ENCODE measurements at regions not wholly inside any gene's neighbourhood (a gene's known extent, or its start where the extent isn't known, plus 50 kb on each side); places are given as distances from the start of the nearest gene placed in this dataset.

DNA sequence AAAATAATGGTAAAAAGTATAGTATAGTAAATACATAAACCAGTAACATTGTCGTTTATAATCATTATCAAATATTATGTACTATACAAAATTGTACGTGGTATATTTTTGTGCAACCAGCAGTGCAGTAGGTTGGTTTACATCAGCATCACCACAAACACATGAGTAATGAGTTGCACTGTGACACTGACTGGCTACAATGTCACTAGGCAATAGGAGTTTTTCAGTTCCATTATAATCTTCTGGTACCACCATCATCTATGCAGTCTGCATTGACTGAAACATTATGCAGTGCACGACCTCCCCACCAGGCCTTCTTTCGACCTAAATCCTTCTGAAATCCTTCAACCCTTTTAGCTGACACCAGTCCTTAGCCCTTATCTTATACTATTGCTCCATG, 105.8 kb downstream of the SREK1 start:
- Histone ChIP-seq H3K27me3 (no peaks in the 10 kb centered on the region), H3K36me3 (no peaks in the 10 kb centered on the region), H3K9me3 (no peaks in the 10 kb centered on the region), H3K4me1 (no peaks in the 10 kb centered on the region), H3K4me3 (no peak overlapping the region), H3K27ac (no peak overlapping the region)
- TF ChIP-seq POLR2A (IDR thresholded peaks at IDR 0.05), result no peak
- no peak for TF ChIP-seq EP300 (IDR thresholded peaks at IDR 0.05)
- no peak for TF ChIP-seq POLR2AphosphoS5 (IDR thresholded peaks at IDR 0.05)
- 69 to 90% (median 81%) methylated on average over 4 of the region's 4 CpGs for WGBS, 5 donors
- intact Hi-C loops (cut with DNase I; ENCODE audit: low total_unique reads), result no loop called here
- DNase-seq, result no peak

DNA sequence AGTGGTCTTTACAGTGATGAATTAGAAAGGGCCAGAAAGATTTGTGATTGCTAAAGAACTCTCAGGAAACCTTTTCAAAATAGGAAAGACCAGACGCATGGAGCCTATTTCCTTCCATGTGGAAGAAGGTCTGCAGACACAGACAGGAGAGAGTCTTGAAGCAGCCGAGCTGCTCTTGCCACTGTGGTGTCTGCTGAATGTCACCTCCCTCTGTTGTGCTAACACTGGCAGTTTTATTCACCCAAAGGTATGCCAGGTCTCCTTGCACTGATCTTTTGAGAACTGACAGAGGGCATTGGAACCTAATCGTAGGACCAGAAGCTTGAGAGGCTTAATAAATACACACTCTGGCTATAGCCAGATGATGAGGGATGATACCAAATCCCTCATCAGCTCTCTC, 108.7 kb downstream of the SREK1 start:
- Histone ChIP-seq H3K9me3 (no peaks in the 10 kb centered on the region), H3K4me3 (no peak overlapping the region), H3K4me1 (no peaks in the 10 kb centered on the region), H3K36me3 (no peaks in the 10 kb centered on the region), H3K27ac (no peak overlapping the region), H3K27me3 (no peaks in the 10 kb centered on the region)
- DNase-seq, result no peak
- WGBS, 5 donors, result 53 to 65% (median 63%) methylated on average over 3 of the region's 3 CpGs
- intact Hi-C loops (cut with DNase I; ENCODE audit: low total_unique reads), result no loop called here
- TF ChIP-seq POLR2A (IDR thresholded peaks at IDR 0.05) (no peak), EP300 (IDR thresholded peaks at IDR 0.05) (no peak), POLR2AphosphoS5 (IDR thresholded peaks at IDR 0.05) (no peak)
- TF ChIP-seq, protein P1, sequence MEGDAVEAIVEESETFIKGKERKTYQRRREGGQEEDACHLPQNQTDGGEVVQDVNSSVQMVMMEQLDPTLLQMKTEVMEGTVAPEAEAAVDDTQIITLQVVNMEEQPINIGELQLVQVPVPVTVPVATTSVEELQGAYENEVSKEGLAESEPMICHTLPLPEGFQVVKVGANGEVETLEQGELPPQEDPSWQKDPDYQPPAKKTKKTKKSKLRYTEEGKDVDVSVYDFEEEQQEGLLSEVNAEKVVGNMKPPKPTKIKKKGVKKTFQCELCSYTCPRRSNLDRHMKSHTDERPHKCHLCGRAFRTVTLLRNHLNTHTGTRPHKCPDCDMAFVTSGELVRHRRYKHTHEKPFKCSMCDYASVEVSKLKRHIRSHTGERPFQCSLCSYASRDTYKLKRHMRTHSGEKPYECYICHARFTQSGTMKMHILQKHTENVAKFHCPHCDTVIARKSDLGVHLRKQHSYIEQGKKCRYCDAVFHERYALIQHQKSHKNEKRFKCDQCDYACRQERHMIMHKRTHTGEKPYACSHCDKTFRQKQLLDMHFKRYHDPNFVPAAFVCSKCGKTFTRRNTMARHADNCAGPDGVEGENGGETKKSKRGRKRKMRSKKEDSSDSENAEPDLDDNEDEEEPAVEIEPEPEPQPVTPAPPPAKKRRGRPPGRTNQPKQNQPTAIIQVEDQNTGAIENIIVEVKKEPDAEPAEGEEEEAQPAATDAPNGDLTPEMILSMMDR (IDR thresholded peaks at IDR 0.05), result no peak

DNA sequence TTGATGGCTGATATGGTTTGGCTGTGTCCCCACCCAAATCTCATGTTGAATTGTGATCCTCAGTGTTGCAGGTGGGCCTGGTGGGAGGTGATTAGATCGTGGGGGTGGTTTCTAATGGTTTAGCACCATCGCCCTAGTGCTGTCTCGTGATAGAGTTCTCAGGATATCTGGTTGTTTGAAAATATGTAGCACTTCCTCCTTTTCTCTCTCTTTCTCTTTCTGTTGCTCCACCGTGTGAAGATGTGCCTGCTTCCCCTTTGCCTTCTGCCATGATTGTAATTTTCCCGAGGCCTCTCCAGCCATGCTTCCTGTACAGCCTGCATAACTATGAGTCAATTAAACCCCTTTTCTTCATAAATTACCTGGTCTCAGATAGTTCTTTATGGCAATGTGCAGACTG, 111.6 kb downstream of the SREK1 start:
- TF ChIP-seq, protein P1 (IDR thresholded peaks at IDR 0.05), result no peak
- TF ChIP-seq POLR2AphosphoS5 (IDR thresholded peaks at IDR 0.05) (no peak), POLR2A (IDR thresholded peaks at IDR 0.05) (no peak), EP300 (IDR thresholded peaks at IDR 0.05) (no peak)
- H3K27me3 ChIP-seq, result no peaks in the 10 kb centered on the region
- WGBS, 5 donors, result 66 to 81% (median 75%) methylated on average over 5 of the region's 5 CpGs
- no peaks in the 10 kb centered on the region for H3K36me3 ChIP-seq
- no peaks in the 10 kb centered on the region for H3K9me3 ChIP-seq
- H3K27ac ChIP-seq, result no peak overlapping the region
- no peak for DNase-seq
- intact Hi-C loops (cut with DNase I; ENCODE audit: low total_unique reads), result no loop called here
- no peak overlapping the region for H3K4me3 ChIP-seq
- no peaks in the 10 kb centered on the region for H3K4me1 ChIP-seq

DNA sequence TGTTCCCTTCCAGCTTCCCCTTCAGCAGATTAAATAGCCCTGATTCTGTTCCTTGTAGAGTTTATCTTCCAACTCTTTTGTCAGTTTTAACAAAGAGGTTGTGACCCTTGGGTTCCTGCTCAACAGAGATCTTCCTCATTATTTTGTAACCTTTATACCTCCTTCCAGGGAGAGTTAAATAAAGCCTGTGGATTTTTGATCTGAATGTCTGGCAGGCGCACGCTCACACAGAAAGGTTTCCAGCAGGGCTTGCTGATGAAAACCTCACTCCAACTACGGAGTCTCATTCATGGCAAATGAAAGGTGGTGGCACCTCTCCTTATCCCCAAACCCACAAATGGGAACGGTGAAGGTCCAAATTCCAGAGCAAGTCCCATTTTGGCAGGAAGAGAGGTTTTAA, 129.0 kb downstream of the SREK1 start:
- no peaks in the 10 kb centered on the region for H3K9me3 ChIP-seq
- intact Hi-C loops (cut with DNase I; ENCODE audit: low total_unique reads), result no loop called here
- no peak overlapping the region for H3K27ac ChIP-seq
- no peaks in the 10 kb centered on the region for H3K4me1 ChIP-seq
- WGBS, 5 donors, result 39 to 69% (median 57%) methylated on average over 4 of the region's 4 CpGs
- H3K4me3 ChIP-seq, result no peak overlapping the region
- no peaks in the 10 kb centered on the region for H3K27me3 ChIP-seq
- TF ChIP-seq EP300 (IDR thresholded peaks at IDR 0.05) (no peak), POLR2AphosphoS5 (IDR thresholded peaks at IDR 0.05) (no peak), POLR2A (IDR thresholded peaks at IDR 0.05) (no peak)
- TF ChIP-seq, protein P1 (IDR thresholded peaks at IDR 0.05), result no peak
- H3K36me3 ChIP-seq, result no peaks in the 10 kb centered on the region
- DNase-seq, result no peak

DNA sequence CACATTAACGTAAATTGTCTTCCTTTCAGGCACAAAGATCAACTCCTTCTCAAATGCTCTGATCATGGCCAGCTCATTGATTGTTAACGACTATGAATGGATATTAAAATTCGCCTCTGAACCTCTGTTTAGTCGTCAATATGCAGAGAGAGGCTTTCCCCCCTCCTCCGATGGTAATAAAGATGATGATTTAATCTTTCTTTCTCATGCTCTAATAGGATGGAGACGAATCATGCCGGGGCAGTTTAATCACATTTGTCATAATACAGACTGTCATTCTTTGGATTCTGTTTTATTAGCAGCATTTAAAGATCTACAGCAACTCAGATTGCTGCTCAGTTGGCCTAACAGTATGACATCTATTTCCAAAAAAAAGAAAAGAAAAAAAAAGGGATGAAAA, 132.9 kb downstream of the SREK1 start:
- H3K27ac ChIP-seq, result no peak overlapping the region
- no peak for TF ChIP-seq POLR2A (IDR thresholded peaks at IDR 0.05)
- no peak for TF ChIP-seq EP300 (IDR thresholded peaks at IDR 0.05)
- TF ChIP-seq, protein P1 (IDR thresholded peaks at IDR 0.05), result no peak
- no peak for TF ChIP-seq POLR2AphosphoS5 (IDR thresholded peaks at IDR 0.05)
- H3K9me3 ChIP-seq, result no peaks in the 10 kb centered on the region
- H3K4me3 ChIP-seq, result no peak overlapping the region
- 78 to 85% (median 84%) methylated on average over 7 of the region's 7 CpGs for WGBS, 5 donors
- H3K36me3 ChIP-seq, result no peaks in the 10 kb centered on the region
- H3K4me1 ChIP-seq, result no peaks in the 10 kb centered on the region
- intact Hi-C loops (cut with DNase I; ENCODE audit: low total_unique reads), result no loop called here
- H3K27me3 ChIP-seq, result no peaks in the 10 kb centered on the region
- DNase-seq, result no peak

All from stomach (tissue), 8 donors.